ENCODE measurements at regions not wholly inside any gene's neighbourhood (a gene's known extent, or its start where the extent isn't known, plus 50 kb on each side); places are given as distances from the start of the nearest gene placed in this dataset.

DNA sequence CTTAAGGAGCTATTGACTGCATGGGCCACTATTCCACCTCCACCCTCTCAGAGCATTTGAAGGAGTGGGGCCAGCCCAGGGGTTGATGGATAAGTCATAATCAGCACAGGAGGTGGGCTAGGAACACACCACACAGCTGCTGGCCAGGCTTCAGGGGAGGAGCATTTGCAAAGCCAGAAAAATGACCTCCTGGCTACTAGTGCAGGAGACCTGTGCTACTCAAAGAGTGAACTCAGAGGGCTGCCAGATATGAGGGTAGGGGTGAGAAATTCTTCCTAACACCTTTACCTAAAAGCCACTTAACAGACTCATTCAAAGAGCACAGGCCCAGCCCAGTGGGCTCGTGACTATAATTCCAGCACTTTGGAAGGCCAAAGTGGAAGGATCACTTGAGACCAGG is 210.8 kb downstream of the TBXT start:
- intact Hi-C loops (cut with micrococcal nuclease) = no loop called here
- Histone ChIP-seq H2AFZ (replicated peaks; ENCODE audit: low read length, poor library complexity) (no peak overlapping the region), H3K9me1 (ENCODE audit: insufficient read depth, low read length) (no peaks in the 10 kb centered on the region), H3K14ac (replicated peaks; ENCODE audit: low read depth, low read length) (no peak overlapping the region), H3K56ac (ENCODE audit: extremely low read depth, insufficient read depth, low read length) (no peak overlapping the region), H3K23ac (ENCODE audit: low read depth, low read length) (no peak overlapping the region), H3K4ac (ENCODE audit: low read depth, low read length) (no peak overlapping the region), H4K20me1 (ENCODE audit: insufficient read depth, low read length) (peaks cover 6% of the 10 kb centered on the region; the same call in 1 of the 2 replicates), H4K8ac (ENCODE audit: low read depth in 2 of 2, low read length in 2 of 2) (no peak overlapping the region), H2BK15ac (ENCODE audit: low read depth, low read length) (no peak overlapping the region), H3K9me3 (ENCODE audit: control insufficient read depth, insufficient read depth, low read length) (no peaks in the 10 kb centered on the region; the same call in 1 of the 2 replicates), H4K5ac (ENCODE audit: low read depth, low read length) (no peak overlapping the region), H2AK5ac (ENCODE audit: low read depth, low read length) (no peak overlapping the region), H3K27ac (ENCODE audit: insufficient read depth, low read length) (no peak overlapping the region), H3K9ac (ENCODE audit: low read depth, low read length) (no peak overlapping the region), H3K36me3 (ENCODE audit: control insufficient read depth, insufficient read depth, low read length) (peaks cover 19% of the 10 kb centered on the region), H2BK5ac (ENCODE audit: low read depth, low read length, poor library complexity, severe bottlenecking) (no peak overlapping the region), H3K4me2 (ENCODE audit: low read depth, low read length) (no peak overlapping the region), H4K91ac (ENCODE audit: insufficient read depth, low read depth, low read length) (no peak overlapping the region), H2BK120ac (ENCODE audit: low read depth, low read length) (no peak overlapping the region), H2AK9ac (replicated peaks; ENCODE audit: low read depth, low read length, poor library complexity) (no peak overlapping the region), H3K79me1 (ENCODE audit: low read depth in 1 of 2, low read length in 2 of 2) (peaks cover 0 to 5% of the 10 kb centered on the region in 2 experiments; a peak in 1 of 4 replicates), H2BK20ac (ENCODE audit: low read depth, low read length) (no peak overlapping the region), H3K18ac (ENCODE audit: low read depth, low read length) (no peak overlapping the region), H3K27me3 (ENCODE audit: control insufficient read depth, insufficient read depth, low read length) (no peaks in the 10 kb centered on the region), H3K4me1 (ENCODE audit: control insufficient read depth, insufficient read depth, low read length) (no peaks in the 10 kb centered on the region), H3K4me3 (ENCODE audit: insufficient read depth, low read depth, low read length) (no peak overlapping the region)
- no peak for ATAC-seq (ENCODE audit: low read depth)
- CTCF ChIA-PET = no interaction called here
- in situ Hi-C loops (cut with MboI; ENCODE audit: low sequenced_read_pairs) = no loop called here
- dilution Hi-C loops (cut with HindIII; ENCODE audit: low sequenced_read_pairs, unreplicated experiment) = no loop called here
- no TSS peak for BruUV-seq (replicated peaks)
- POLR2A ChIA-PET (ENCODE audit: unreplicated experiment) = no interaction called here
- DNase-seq = no peak
- TF ChIP-seq CEBPB (IDR thresholded peaks at IDR 0.05; ENCODE audit: low read depth, low read length) (no peak), RAD21 (IDR thresholded peaks at IDR 0.05; ENCODE audit: low read length) (no peak), ELK1 (IDR thresholded peaks at IDR 0.05; ENCODE audit: borderline replicate concordance, low read depth, low read length) (no peak), MXI1 (IDR thresholded peaks at IDR 0.05; ENCODE audit: borderline replicate concordance, low read depth, low read length) (no peak), NFE2L2 (IDR thresholded peaks at IDR 0.05; ENCODE audit: low read depth, low read length) (no peak), FOS (IDR thresholded peaks at IDR 0.05; ENCODE audit: low read depth, low read length) (no peak), MAFK (IDR thresholded peaks at IDR 0.05; ENCODE audit: low read depth, low read length) (no peak), RCOR1 (IDR thresholded peaks at IDR 0.05; ENCODE audit: insufficient replicate concordance, low read length) (no peak), MAZ (IDR thresholded peaks at IDR 0.05; ENCODE audit: borderline replicate concordance, low read depth, low read length) (no peak), CTCF (conservative IDR thresholded peaks at IDR 0.05; ENCODE audit: low read depth, low read length) (no peak), SMC3 (IDR thresholded peaks at IDR 0.05; ENCODE audit: low read depth, low read length) (no peak), RFX5 (IDR thresholded peaks at IDR 0.05; ENCODE audit: low read depth, low read length) (no peak), BHLHE40 (IDR thresholded peaks at IDR 0.05; ENCODE audit: low read depth, low read length) (no peak), POLR2A (IDR thresholded peaks at IDR 0.05; ENCODE audit: low read depth, low read length) (no peak), CHD1 (IDR thresholded peaks at IDR 0.05; ENCODE audit: low read depth, low read length) (no peak)
- TF ChIP-seq, protein P1, sequence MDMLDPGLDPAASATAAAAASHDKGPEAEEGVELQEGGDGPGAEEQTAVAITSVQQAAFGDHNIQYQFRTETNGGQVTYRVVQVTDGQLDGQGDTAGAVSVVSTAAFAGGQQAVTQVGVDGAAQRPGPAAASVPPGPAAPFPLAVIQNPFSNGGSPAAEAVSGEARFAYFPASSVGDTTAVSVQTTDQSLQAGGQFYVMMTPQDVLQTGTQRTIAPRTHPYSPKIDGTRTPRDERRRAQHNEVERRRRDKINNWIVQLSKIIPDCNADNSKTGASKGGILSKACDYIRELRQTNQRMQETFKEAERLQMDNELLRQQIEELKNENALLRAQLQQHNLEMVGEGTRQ (IDR thresholded peaks at IDR 0.05; ENCODE audit: low read depth, low read length) = no peak
- no CpG with 5 or more reads among the region's 1 CpG for WGBS, 2 experiments (ENCODE audit: extremely low coverage in 2 of 2, insufficient read length in 1 of 2)
